ENCODE measurements at regions not wholly inside any gene's neighbourhood (a gene's known extent, or its start where the extent isn't known, plus 50 kb on each side); places are given as distances from the start of the nearest gene placed in this dataset.

GRCh38 chr2:58664523-58665151, 423.5 kb upstream of the FANCL start:
- no peak for DNase-seq

- no peak for DNase-seq
Measured at GRCh38 chr2:58660046-58660445, 418.9 kb upstream of the FANCL start.

DNA sequence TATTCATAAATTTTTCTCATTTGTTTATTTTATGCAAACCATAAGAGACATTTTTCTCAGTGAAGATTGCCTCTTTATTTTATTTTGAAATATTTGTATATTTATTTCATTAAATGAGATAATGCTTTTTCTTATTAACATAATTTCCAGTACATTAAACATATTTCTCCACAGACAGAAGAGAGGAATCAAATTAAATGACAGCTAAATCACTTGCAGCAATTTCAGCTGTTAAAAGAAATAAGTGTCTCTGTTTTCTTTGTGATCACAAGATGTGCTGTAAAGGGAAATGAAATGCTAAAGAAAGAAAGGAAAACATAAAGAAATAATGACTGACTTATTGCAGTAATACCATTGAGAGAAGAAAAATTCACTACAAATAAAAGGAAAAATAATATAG, 414.0 kb upstream of the FANCL start:
- no peak for DNase-seq

- DNase-seq: no peak
Measured at GRCh38 chr2:58651930-58652329, 410.8 kb upstream of the FANCL start.

DNA sequence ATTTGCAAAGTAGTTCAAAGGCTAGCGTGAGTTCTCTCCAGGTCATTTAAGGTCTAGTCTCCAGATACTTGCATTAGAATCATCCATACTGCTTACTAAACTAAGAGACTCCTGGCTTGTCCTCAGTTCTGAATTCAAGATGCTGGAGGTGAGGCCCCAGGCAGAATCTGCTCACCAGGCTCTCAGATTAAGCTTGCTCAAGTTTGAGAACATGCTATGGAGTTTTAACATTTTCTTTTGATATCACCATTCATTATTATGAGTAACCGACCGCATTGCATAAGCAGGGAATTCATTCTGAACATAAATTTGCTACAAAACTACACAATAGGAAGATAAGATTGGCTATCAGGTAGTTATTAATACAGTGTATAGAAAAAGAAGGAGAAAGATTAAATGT, 409.7 kb upstream of the FANCL start:
- DNase-seq: no peak

GRCh38 chr2:58649756-58650155, 408.6 kb upstream of the FANCL start:
- DNase-seq: no peak

DNA sequence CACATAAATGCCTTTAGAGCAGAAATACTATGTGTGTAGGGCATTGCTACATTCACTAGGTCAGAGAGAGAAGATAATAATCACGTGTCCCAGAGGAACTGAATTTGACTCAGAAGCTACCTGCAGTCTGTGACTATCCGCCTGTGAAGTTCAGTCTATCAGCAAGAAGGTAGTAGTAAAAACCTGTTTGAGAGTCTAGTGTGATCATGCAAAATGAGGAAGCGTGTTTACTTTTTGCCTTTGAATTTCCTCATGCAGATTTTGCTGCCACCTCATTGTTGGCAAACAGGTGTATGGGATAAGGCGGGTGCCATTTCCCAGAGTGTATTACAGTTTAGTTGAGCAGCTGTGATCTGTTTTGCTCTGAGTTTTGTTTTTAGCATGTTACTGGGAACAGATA, 403.9 kb upstream of the FANCL start:
- no peak for DNase-seq

DNA sequence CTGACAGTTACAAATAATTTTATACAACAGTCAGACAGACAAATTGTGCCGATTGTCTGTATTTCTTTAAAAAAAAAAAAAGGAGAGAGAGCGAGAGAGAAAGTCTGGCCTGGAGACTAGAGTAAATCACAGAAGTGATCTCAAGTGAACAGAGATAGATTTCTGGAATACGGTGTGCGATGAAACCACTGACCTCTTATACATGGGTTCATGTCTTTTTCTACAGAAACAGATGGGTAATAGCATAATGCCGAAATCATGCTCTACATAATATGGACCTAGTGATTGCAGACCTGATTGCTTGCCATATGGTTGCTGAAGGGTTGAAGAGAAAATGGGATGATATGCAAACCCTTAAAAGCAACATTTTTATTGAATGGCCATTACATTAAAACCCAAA, 403.3 kb upstream of the FANCL start:
- DNase-seq: no peak

GRCh38 chr2:58641001-58641400, 399.9 kb upstream of the FANCL start:
- DNase-seq: no peak

GRCh38 chr2:58640042-58640441, 398.9 kb upstream of the FANCL start:
- DNase-seq: no peak

DNA sequence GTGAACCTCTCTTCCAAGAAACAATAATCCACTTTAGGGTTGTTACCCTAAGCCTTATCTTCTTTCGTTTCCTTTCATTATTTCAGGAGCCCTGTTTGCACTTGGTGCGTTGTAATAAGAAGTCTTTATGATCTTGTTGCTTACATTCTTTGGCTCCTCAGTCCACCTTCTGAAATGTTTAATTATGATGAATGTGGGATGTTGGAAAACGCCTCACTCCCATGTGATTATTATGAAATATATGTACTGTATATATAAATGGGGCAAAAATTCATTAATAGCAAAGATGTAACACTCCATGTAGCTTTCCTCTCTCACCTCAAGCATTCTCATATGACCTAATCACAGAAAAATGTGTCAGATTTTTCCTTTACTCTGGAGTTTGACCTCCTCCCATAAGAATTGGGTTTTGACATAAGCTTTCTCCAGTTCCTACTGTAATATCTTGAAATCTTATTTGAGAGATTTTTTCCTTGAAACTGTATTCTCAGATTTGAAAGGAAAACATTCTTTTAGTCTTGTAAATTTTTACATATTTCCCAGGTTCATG, 397.2 kb upstream of the FANCL start:
- no peak for DNase-seq

DNA sequence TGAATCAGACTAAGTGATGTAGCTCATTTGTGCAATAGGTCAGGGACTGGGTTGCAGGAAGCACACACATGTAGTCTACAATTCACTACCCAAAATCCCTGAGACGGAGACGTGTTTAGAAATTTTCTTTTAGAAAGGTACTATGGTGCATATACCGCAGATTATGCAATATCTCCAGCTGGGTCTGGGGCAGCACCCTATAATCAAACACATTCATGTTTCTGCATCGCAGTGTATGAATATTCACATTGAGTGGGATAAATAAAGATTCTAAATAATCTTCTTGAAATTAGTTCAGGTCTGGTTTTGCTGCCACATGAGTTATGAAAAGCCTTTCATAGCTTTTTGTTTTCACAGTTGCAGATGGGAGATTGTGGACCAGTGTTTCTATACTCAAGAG, 395.7 kb upstream of the FANCL start:
- no peak for DNase-seq

GRCh38 chr2:58635801-58636375, 394.8 kb upstream of the FANCL start:
- DNase-seq: no peak

GRCh38 chr2:58634653-58635370, 393.7 kb upstream of the FANCL start:
- no peak for DNase-seq

DNA sequence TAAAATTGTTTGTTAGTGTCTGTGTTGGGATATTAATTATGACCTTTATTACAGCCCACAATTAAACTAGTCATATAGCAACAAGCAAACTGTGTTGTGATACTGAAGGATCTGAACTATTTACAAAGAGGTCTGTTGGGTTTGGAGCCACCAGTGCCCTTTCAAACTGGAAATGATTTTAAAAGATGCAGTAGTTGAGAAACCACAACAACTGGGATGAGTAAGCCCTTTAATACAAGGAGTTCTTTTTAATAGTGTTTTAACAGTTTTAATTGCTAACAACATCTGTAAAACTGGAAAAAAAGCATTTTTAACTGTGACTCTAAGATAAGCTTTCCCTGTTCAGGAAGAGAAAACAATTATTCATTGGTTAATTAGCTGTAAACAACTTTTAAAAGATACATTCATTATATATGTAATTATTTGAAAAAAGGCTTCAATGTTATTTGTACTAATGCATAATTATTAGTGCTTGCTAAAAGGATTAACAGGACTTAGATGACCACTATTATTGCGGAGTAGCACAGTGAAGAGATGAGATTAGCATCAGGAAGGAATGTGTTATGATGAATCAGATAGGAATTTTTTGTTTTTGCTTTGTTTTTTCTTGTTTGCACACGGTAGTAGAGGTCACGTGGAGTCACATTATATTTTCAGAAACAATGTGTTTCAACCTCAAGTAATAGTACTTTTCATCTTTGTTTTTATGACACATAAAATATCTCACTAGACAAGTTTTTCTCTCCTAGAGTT, 392.7 kb upstream of the FANCL start:
- DNase-seq: no peak

GRCh38 chr2:58631986-58632385, 390.9 kb upstream of the FANCL start:
- no peak for DNase-seq

DNA sequence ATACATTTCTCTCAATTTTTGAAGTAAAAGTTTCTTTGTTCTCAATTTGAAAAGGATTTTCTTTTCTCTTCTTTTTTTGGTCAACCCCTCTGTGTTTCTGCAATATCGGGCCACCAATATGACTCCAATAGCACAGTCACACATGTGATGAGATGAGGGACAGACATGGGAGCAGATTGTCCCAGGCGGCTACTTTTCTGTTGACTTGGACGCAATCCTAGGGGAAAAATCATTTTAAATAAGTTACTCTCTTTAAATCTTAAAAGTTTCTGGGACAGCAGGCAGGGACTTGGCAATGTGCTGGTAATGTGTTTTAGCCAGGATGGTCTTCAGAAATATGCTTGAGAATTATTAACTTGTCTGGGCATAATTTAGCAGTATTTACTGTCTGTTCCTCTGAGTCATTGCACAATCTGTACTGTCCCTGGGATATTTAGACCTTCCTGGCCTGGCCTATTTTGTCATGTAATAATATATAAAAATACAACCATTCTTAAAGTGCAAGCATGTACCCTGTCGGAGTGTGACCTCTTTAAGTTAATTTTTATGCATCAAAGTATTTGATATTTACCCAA, 388.5 kb upstream of the FANCL start:
- no peak for DNase-seq

- DNase-seq: no peak
Measured at GRCh38 chr2:58620896-58621295, 379.8 kb upstream of the FANCL start.

GRCh38 chr2:58620093-58620492, 379.0 kb upstream of the FANCL start:
- no peak for DNase-seq

- no peak for DNase-seq
Measured at GRCh38 chr2:58616961-58617360, 375.8 kb upstream of the FANCL start.

DNA sequence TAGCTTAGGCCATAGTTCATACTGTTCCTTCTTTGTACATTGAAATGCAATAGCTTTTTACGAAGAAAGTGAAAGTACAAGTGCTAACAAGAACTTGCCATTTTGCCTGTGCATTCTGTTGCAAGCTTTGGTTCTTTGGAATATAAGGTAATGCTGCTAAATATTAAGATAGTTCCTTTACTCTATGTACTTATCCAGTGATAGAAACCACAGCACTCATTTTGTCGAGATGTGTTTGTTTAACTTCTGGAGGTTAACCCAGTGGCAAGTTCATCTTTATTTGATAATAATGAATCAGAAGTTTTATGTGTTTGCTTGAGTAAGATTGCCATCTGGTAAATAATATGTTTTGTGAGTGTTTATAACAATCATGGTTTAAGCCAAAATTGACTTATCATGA, 373.1 kb upstream of the FANCL start:
- no peak for DNase-seq

- DNase-seq: no peak
Measured at GRCh38 chr2:58612973-58613372, 371.8 kb upstream of the FANCL start.

- no peak for DNase-seq
Measured at GRCh38 chr2:58609326-58609725, 368.2 kb upstream of the FANCL start.
